Immature natural killer cell (primary cell): ENCODE measurements at regions not wholly inside any gene's neighbourhood (a gene's known extent, or its start where the extent isn't known, plus 50 kb on each side); places are given as distances from the start of the nearest gene placed in this dataset.

ENCODE experiments used
- DNase-seq, 3 donors: peaks; one replicate each; pipeline ENCODE4 v3.0.0; 2022; ENCODE audit warnings: mixed read lengths in 1 of 3
- H3K27ac Mint-ChIP-seq, 6 donors: one replicate each; pipeline ENCODE4 v1.8.0; 2020; ENCODE audit warnings: mixed read lengths in 6 of 6, mild to moderate bottlenecking in 5 of 6, inconsistent platforms in 4 of 6, moderate library complexity in 3 of 6
- H3K27me3 Mint-ChIP-seq, 3 donors: one replicate each; pipeline ENCODE4 v1.8.0; 2020 to 2021; ENCODE audit warnings: low read depth in 3 of 3, mild to moderate bottlenecking in 3 of 3, mixed read lengths in 3 of 3, moderate library complexity in 3 of 3, inconsistent platforms in 1 of 3
- H3K36me3 Mint-ChIP-seq, 3 donors: one replicate each; pipeline ENCODE4 v1.8.0; 2020; ENCODE audit warnings: mixed read lengths in 3 of 3, inconsistent platforms in 2 of 3, mild to moderate bottlenecking in 2 of 3
- H3K4me1 Mint-ChIP-seq, 2 donors: one replicate each; pipeline ENCODE4 v1.8.0; 2020; ENCODE audit warnings: inconsistent platforms in 2 of 2, mild to moderate bottlenecking in 2 of 2, mixed read lengths in 2 of 2, moderate library complexity in 1 of 2
- H3K4me3 Mint-ChIP-seq, 5 donors: one replicate each; pipeline ENCODE4 v1.8.0; 2020; ENCODE audit warnings: mild to moderate bottlenecking in 5 of 5, mixed read lengths in 5 of 5, inconsistent platforms in 3 of 5, moderate library complexity in 3 of 5
- H3K9me3 Mint-ChIP-seq, 6 donors: one replicate each; pipeline ENCODE4 v1.8.0; 2020; ENCODE audit warnings: mild to moderate bottlenecking in 6 of 6, mixed read lengths in 6 of 6, inconsistent platforms in 4 of 6, moderate library complexity in 3 of 6

DNA sequence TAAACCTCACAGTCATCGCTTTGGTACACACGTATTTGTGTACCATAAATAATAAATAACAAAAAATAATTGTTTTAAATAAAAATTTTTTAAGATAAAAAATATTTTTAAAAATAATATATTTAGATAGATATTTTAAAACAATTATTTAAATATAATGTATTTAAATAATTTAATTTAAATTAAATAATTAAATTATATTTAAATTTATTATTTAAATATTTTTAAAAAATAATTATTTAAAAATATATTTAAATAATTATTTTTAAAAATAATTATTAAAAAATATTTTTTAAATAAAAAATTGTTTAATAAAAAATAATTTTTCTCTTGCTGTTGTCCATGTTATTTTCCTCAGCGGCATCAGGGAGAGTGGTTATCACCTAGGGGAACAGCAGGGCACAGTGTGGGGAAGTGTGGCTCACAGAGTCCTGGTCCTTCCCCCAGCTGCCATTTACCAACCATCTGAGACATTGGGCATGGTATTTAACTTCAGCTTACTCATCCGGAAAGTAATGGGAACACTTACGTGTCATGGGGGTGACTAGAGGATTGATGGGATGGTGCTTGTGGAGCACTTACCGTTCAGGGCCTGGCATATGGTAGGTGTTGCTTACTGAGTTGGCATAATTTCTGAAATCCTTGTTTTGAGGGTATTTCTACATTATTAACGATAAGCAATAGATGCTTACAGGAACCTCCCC lies 92.9 kb upstream of the TSPAN2 start:
- Mint-ChIP-seq H3K4me1 (no peaks in the 10 kb centered on the region), H3K4me3 (no peak overlapping the region), H3K36me3 (no peaks in the 10 kb centered on the region), H3K27ac (peak overlapping the region in 1 of 6 donors; percentile 25), H3K27me3 (peaks cover 3 to 11% (median 8%) of the 10 kb centered on the region in 3 donors), H3K9me3 (no peaks in the 10 kb centered on the region)
- no peak for DNase-seq

DNA sequence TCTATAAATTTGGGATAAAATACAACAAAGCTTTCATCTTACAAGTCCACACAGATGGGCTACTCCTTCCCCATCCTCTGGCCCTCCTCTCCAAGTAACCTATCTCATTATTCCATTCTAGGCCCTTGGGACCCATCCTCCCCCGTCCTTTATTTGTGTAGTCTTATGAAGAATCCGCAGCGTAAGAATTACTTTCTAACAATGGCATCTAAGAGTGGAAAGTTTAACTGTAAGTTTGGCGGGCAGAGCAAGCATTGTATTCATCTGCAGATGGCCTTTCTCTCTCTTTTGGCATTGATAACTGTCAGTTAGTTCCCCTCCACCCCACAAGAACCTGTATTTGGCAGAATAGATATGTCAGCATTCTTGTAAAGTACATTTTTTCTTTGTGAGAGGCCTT lies 91.9 kb upstream of the TSPAN2 start:
- Mint-ChIP-seq H3K27me3 (peaks cover 3 to 9% (median 8%) of the 10 kb centered on the region in 3 donors), H3K27ac (no peak overlapping the region), H3K9me3 (no peaks in the 10 kb centered on the region), H3K36me3 (no peaks in the 10 kb centered on the region), H3K4me1 (no peaks in the 10 kb centered on the region), H3K4me3 (no peak overlapping the region)
- no peak for DNase-seq

DNA sequence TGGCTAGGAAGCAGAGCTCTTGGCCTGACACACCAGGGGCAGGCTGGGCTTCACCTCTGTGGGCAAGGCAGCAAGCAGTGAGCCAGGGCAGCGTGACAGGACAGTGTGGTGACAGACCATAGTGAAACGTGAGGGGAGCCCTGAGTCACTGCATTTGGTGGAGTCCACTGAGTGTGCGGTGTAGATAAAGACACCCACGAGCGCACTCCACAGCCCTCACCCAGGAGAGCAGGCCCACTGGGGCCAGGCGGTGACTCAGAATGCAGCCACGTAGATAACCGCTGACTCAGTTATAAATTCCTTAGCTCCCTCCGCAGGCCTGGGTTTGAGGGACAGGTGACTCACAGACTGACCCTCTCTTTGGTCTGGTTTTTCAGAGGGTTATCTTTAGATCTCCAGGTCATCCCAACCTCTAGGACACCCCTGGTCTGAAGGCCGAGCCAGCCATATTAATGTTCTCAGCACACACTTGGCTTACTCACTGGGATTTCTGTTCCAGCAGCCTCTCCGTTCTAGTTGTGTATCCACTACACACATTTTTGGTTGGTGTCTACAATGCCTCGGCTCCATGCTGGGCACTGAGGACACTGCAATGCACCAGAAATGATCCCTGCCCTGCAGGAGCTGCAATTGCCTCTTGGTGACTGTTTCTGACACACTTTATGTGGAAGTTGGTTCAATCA lies 90.2 kb upstream of the TSPAN2 start:
- Mint-ChIP-seq H3K9me3 (peaks cover 0 to 2% (median 0%) of the 10 kb centered on the region in 6 donors), H3K4me3 (no peak overlapping the region), H3K27ac (no peak overlapping the region), H3K4me1 (no peaks in the 10 kb centered on the region), H3K36me3 (no peaks in the 10 kb centered on the region), H3K27me3 (peaks cover 6 to 11% (median 7%) of the 10 kb centered on the region in 3 donors)
- no peak for DNase-seq

DNA sequence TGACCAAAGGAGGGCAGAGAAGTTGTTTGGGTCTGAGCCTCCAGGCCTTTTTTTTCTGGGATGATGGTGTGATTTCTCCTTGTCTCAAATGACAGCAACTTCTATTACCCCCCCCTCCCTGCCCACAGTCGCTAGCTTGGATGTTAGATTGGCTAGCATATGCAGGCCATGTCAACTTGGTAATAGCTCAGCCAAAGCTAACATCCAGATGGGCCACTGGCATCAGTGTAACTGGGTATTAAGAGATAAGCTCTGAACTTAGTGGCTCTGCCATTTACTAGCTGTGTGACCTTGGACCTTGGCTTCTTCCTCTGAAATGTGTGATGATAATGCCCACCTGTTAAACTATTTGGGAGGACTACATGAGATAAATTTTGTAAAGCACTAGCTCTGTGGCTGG lies 86.9 kb upstream of the TSPAN2 start:
- no peaks in the 10 kb centered on the region for H3K36me3 Mint-ChIP-seq
- no peak overlapping the region for H3K4me3 Mint-ChIP-seq
- no peak for DNase-seq
- no peak overlapping the region for H3K27ac Mint-ChIP-seq
- peaks cover 2 to 9% (median 8%) of the 10 kb centered on the region in 3 donors for H3K27me3 Mint-ChIP-seq
- H3K4me1 Mint-ChIP-seq: no peaks in the 10 kb centered on the region
- H3K9me3 Mint-ChIP-seq: peaks cover 0 to 2% (median 0%) of the 10 kb centered on the region in 6 donors

DNA sequence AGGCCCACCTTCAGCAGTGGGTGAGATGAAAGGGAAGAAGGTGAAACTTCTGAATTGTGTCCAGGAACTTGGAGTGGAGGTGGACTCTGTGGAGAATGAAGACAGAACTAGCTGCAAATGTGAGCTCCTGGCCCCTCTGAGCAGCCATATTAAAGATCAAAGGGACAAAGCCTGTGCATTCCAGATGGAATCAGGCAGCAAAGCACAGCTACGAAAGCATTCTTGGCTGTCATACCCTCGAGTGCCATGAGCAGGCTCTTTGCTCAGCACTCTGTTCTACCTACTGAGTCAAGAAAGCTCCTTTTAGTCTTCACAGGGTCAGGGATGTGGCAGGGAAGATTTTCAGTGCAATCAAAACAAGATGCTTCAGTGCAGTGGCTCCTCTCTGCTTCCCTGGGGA lies 86.3 kb upstream of the TSPAN2 start:
- DNase-seq: no peak
- Mint-ChIP-seq H3K27me3 (peaks cover 2 to 12% (median 4%) of the 10 kb centered on the region in 3 donors), H3K9me3 (peaks cover 0 to 2% (median 0%) of the 10 kb centered on the region in 6 donors), H3K36me3 (no peaks in the 10 kb centered on the region), H3K4me3 (no peak overlapping the region), H3K27ac (no peak overlapping the region), H3K4me1 (no peaks in the 10 kb centered on the region)

DNA sequence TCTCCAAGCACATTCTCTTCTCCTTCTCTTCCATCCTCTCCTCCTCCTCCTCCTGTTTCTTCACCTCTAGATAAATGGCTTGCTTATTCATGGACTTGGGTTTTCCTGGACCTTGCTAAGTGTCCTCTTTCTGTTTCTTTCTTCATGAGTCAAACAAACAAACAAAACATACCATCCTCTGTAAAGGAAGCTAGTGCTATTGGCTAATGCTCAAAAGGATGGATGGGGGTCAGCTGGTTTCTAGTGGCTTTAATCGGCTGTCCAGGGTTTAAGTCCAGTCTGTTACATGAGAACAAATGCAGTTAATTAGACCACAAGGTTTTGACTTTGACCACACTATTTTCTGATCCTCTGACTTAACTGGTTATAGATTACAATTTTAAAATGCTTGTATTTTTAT lies 83.8 kb upstream of the TSPAN2 start:
- no peak overlapping the region for H3K4me3 Mint-ChIP-seq
- H3K27ac Mint-ChIP-seq: no peak overlapping the region
- H3K36me3 Mint-ChIP-seq: no peaks in the 10 kb centered on the region
- H3K9me3 Mint-ChIP-seq: peaks cover 0 to 2% (median 0%) of the 10 kb centered on the region in 6 donors
- peaks cover 0 to 21% (median 4%) of the 10 kb centered on the region in 3 donors for H3K27me3 Mint-ChIP-seq
- no peak for DNase-seq
- H3K4me1 Mint-ChIP-seq: no peaks in the 10 kb centered on the region

DNA sequence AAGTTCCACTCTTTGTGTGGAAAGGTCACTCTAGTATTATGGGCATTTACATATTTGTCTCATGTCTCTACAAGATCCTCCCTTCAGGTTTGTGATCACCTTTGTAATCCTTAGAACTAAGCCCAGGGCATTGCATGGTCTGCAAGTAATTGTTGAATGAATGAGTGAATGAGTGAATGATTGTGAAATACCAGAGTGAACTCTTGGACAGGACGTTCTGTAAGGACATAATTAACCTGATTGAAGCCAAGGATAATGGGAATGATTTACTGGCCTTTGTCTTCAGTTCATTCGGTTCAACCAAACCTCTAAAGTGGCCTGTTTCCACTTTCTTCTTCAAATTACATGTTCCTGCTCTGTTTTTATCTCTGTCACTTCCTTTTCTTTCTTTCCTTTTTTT lies 83.0 kb upstream of the TSPAN2 start:
- Mint-ChIP-seq H3K9me3 (peaks cover 0 to 2% (median 0%) of the 10 kb centered on the region in 6 donors), H3K36me3 (no peaks in the 10 kb centered on the region), H3K27me3 (peaks cover 0 to 27% (median 4%) of the 10 kb centered on the region in 3 donors), H3K4me1 (no peaks in the 10 kb centered on the region), H3K27ac (no peak overlapping the region), H3K4me3 (peak overlapping the region in 1 of 5 donors; percentile 4)
- no peak for DNase-seq

DNA sequence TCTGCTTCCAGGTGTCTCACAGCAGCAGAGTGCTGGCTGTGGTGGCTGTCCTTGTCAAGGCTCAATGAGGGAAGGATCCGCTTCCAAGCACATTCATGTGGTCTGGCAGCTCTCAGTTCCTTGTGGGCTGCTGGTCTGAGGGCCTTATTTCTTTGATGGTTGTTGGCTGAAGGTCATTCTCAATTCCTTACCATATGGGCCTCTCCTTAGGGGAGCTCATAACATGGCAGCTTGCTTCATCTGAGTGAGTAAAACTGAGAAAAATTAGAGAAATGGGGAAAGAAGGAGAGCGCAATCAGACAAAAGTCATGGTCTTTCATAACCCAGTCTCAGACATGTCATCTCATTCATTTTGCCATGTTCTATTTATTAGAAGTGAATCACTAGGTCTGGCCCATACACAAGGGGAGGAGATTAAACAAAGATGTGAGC lies 81.7 kb upstream of the TSPAN2 start:
- no peaks in the 10 kb centered on the region for H3K36me3 Mint-ChIP-seq
- peaks cover 0 to 29% (median 4%) of the 10 kb centered on the region in 3 donors for H3K27me3 Mint-ChIP-seq
- no peak overlapping the region for H3K4me3 Mint-ChIP-seq
- no peak overlapping the region for H3K27ac Mint-ChIP-seq
- no peaks in the 10 kb centered on the region for H3K4me1 Mint-ChIP-seq
- H3K9me3 Mint-ChIP-seq: peaks cover 0 to 3% (median 0%) of the 10 kb centered on the region in 6 donors
- DNase-seq: no peak

DNA sequence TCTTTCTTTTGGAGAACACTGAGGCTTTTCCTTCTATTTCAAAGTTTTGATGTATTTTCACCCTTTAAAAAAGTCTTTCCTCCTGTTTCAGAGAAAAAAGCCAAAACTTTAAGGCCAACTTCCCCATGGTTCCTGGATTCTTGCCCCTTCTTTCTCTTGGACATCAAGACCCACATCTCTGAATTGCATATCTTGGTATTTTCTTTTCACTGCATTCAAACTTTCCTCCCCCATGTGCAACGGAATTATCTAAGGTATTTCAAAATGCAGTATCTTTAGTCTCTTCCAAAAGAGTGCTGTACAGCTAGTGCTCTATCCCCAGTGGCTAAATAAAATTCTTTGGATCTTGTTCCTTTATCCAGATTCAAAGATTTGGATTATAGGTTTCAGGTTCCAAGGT lies 81.1 kb upstream of the TSPAN2 start:
- H3K4me1 Mint-ChIP-seq: no peaks in the 10 kb centered on the region
- no peak overlapping the region for H3K4me3 Mint-ChIP-seq
- peaks cover 0 to 31% (median 4%) of the 10 kb centered on the region in 3 donors for H3K27me3 Mint-ChIP-seq
- H3K27ac Mint-ChIP-seq: no peak overlapping the region
- no peak for DNase-seq
- H3K36me3 Mint-ChIP-seq: no peaks in the 10 kb centered on the region
- peaks cover 0 to 3% (median 0%) of the 10 kb centered on the region in 6 donors for H3K9me3 Mint-ChIP-seq

DNA sequence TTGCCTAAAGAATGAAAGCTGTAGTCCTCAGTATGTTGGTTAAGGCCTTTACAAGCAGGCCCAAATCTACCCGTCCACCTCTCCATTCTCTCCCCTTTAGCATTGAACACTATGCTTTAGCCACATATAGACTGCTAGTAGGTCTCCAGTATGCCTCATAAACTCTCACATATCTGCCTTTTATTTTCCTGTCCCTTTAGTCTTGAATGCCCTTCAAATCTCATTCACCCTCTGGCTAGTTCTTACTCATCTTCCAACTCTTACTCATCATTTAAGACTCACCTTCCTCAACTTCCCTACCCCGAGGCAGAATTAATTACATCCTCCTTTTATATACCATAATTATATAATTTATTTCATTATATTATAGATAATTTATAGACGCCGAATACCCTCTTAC lies 78.7 kb upstream of the TSPAN2 start:
- Mint-ChIP-seq H3K4me1 (no peaks in the 10 kb centered on the region), H3K36me3 (no peaks in the 10 kb centered on the region), H3K4me3 (no peak overlapping the region), H3K27me3 (peaks cover 0 to 30% (median 0%) of the 10 kb centered on the region in 3 donors), H3K9me3 (peaks cover 0 to 3% (median 0%) of the 10 kb centered on the region in 6 donors), H3K27ac (no peak overlapping the region)
- DNase-seq: no peak

DNA sequence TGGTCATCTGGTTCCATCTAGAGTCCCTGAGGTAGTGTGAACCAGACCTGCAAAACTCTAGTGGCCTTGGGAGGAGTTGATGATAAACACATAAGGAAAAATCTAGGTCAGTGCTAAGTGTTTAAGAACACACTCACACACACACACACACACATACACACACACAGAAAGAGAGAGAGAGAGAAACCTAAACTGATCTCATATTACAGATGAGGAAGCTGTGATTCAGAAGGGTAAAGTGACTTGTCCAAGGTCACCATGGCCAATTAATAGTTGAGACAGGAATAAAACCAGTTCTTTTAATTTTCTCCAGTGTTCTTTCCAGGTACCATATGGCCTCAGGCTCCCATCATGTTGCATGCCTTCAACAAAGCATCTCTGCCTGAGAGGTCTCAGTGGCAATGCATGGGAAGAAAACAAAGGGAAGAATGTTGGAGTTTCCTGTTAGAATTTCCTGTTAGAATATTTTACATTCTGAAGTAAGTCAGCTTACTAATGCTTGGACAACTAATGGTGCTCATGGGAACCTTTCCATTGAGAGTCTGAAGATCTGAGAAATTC lies 77.3 kb upstream of the TSPAN2 start:
- H3K4me1 Mint-ChIP-seq: no peaks in the 10 kb centered on the region
- H3K9me3 Mint-ChIP-seq: peaks cover 0 to 3% (median 0%) of the 10 kb centered on the region in 6 donors
- H3K27me3 Mint-ChIP-seq: peaks cover 0 to 26% (median 0%) of the 10 kb centered on the region in 3 donors
- no peaks in the 10 kb centered on the region for H3K36me3 Mint-ChIP-seq
- H3K4me3 Mint-ChIP-seq: no peak overlapping the region
- no peak for DNase-seq
- no peak overlapping the region for H3K27ac Mint-ChIP-seq

DNA sequence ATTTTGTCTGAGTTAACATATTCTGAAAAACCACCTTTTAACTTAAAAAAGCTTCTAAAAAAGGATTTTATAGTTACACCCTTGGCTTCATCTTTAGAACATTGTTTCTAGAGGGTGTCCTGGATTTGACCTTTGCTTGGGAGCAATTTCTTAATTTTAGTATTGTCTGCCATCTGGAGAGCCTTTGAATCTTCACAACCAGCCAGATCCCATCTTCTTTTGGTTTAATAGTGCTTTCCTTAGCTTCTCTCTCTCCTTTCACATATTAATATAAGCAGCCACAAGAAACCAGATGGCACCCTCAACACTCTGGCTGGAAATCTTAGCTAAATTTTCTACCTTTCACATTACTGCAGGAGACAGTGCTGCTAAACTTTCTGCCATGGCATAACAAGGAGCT lies 76.5 kb upstream of the TSPAN2 start:
- Mint-ChIP-seq H3K9me3 (peaks cover 0 to 3% (median 0%) of the 10 kb centered on the region in 6 donors), H3K4me1 (no peaks in the 10 kb centered on the region), H3K4me3 (no peak overlapping the region), H3K27me3 (peaks cover 0 to 23% (median 0%) of the 10 kb centered on the region in 3 donors), H3K36me3 (no peaks in the 10 kb centered on the region), H3K27ac (no peak overlapping the region)
- no peak for DNase-seq

DNA sequence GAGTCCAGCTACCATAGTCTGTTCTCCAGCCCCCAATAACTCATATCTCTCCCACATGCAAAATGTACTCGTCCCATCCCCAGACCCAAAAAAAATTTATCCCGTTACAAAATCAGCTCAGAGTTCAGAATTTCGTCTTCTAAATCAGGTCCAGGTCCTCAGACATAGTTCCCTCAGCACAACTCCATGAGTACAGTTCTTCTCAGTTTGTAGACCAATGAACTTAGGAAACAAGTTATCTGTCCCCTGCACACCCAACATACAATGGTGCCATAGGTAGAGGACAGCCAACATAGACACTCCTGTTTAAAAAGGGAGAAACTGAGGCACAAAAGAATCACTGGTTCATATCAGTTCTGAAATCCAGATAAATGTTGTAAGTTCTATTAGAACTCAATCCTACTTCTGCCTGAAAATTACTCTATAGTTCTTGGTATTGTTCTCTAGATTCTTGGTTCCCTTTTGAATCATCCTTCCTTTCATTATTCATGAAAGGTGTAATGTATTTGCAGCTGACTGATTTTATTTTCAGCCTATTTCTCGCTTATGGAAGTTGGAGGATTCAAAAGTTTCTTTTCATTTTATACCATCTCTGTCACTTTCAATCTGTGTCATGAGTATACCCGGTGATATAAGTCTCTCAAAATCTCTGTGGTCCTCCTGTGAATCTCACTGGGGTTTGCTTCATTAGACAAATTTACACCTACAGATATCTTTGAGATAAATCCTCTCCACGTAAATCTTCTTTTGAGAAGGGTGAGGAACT lies 75.8 kb upstream of the TSPAN2 start:
- no peaks in the 10 kb centered on the region for H3K4me1 Mint-ChIP-seq
- H3K36me3 Mint-ChIP-seq: no peaks in the 10 kb centered on the region

More for the DNA sequence above, 75.8 kb upstream of the TSPAN2 start:
- peaks cover 0 to 20% (median 0%) of the 10 kb centered on the region in 3 donors for H3K27me3 Mint-ChIP-seq
- H3K9me3 Mint-ChIP-seq: peaks cover 0 to 3% (median 0%) of the 10 kb centered on the region in 6 donors
- no peak overlapping the region for H3K27ac Mint-ChIP-seq
- no peak for DNase-seq
- no peak overlapping the region for H3K4me3 Mint-ChIP-seq
